Hepatocyte (in vitro differentiated cells): ENCODE measurements at regions not wholly inside any gene's neighbourhood (a gene's known extent, or its start where the extent isn't known, plus 50 kb on each side); places are given as distances from the start of the nearest gene placed in this dataset.

Experiments
- DNase-seq: peaks from one replicate; pipeline ENCODE4 v3.0.0-alpha.2; 2016; ENCODE audit warnings: low spot score
- H2AFZ ChIP-seq: fragments of 200-600 bp; sonication (generic); 2 replicates; pipeline ENCODE4 v1.6.0; 2016; ENCODE audit warnings: antibody characterized with exemption, mild to moderate bottlenecking
- H3K27ac ChIP-seq: fragments of 200-600 bp; sonication (generic); 2 replicates; pipeline ENCODE4 v1.5.1; 2016; ENCODE audit warnings: mild to moderate bottlenecking
- H3K27me3 ChIP-seq: fragments of 200-600 bp; sonication (generic); 2 replicates; pipeline ENCODE4 v1.6.1; 2016
- H3K36me3 ChIP-seq: fragments of 200-600 bp; sonication (generic); replicated peaks from 2 replicates; pipeline ENCODE4 v1.5.1; 2016; ENCODE audit warnings: low read depth; ENCODE audit not compliant: insufficient read depth
- H3K4me1 ChIP-seq: fragments of 200-600 bp; sonication (generic); 2 replicates; pipeline ENCODE4 v1.5.1; 2016; ENCODE audit warnings: mild to moderate bottlenecking, moderate library complexity; ENCODE audit not compliant: insufficient read depth
- H3K4me2 ChIP-seq: fragments of 200-600 bp; sonication (generic); 2 replicates; pipeline ENCODE4 v1.6.0; 2016
- H3K4me3 ChIP-seq: fragments of 200-600 bp; sonication (generic); 2 replicates; pipeline ENCODE4 v1.5.1; 2016; ENCODE audit warnings: mild to moderate bottlenecking
- H3K79me2 ChIP-seq: fragments of 200-600 bp; sonication (generic); 2 replicates; pipeline ENCODE4 v1.6.0; 2017; ENCODE audit warnings: mild to moderate bottlenecking
- H3K9me2 ChIP-seq: fragments of 200-600 bp; sonication (generic); replicated peaks from 2 replicates; pipeline ENCODE4 v1.6.0; 2017; ENCODE audit warnings: mild to moderate bottlenecking; ENCODE audit not compliant: insufficient read depth
- H3K9me3 ChIP-seq: fragments of 200-600 bp; sonication (generic); 2 replicates; pipeline ENCODE4 v1.5.1; 2016; ENCODE audit warnings: low read depth, mild to moderate bottlenecking
- H4K20me1 ChIP-seq: fragments of 200-600 bp; sonication (generic); 2 replicates; pipeline ENCODE4 v1.6.0; 2016; ENCODE audit warnings: mild to moderate bottlenecking; ENCODE audit not compliant: insufficient read depth, poor library complexity, severe bottlenecking
- EZH2 ChIP-seq: fragments of 200-600 bp; sonication (generic); IDR thresholded peaks from 2 replicates; pipeline ENCODE4 v1.6.1; 2016; ENCODE audit warnings: antibody characterized with exemption, mild to moderate bottlenecking, borderline replicate concordance
- EZH2phosphoT487 ChIP-seq: fragments of 200-600 bp; sonication (generic); IDR thresholded peaks from one replicate; pipeline ENCODE4 v1.6.1; 2018; ENCODE audit warnings: antibody characterized with exemption, mild to moderate bottlenecking, low read depth, moderate library complexity; ENCODE audit not compliant: unreplicated experiment, severe bottlenecking
- WGBS: methylation state at CpG from one replicate; pipeline ENCODE4 v1.1.6; 2016; ENCODE audit warnings: low lambda C conversion rate; ENCODE audit errors: missing lambda C conversion rate; 5-methylcytosine and 5-hydroxymethylcytosine counted together
- TF ChIP-seq, protein P1 (sequence below): fragments of 200-600 bp; sonication (generic); IDR thresholded peaks from 2 replicates; pipeline ENCODE4 v1.5.1; 2016; ENCODE audit warnings: antibody characterized with exemption, mild to moderate bottlenecking; ENCODE audit not compliant: poor library complexity

- Histone ChIP-seq H3K36me3 (no peaks in the 10 kb centered on the region), H3K27me3 (no peaks in the 10 kb centered on the region), H4K20me1 (no peaks in the 10 kb centered on the region), H2AFZ (no peak overlapping the region), H3K9me2 (no peaks in the 10 kb centered on the region), H3K27ac (no peak overlapping the region), H3K4me1 (no peaks in the 10 kb centered on the region), H3K79me2 (no peaks in the 10 kb centered on the region), H3K4me2 (no peak overlapping the region), H3K9me3 (no peaks in the 10 kb centered on the region), H3K4me3 (no peak overlapping the region)
- DNase-seq: no peak
- TF ChIP-seq EZH2phosphoT487: no peak
- no peak for TF ChIP-seq EZH2
- TF ChIP-seq, protein P1, sequence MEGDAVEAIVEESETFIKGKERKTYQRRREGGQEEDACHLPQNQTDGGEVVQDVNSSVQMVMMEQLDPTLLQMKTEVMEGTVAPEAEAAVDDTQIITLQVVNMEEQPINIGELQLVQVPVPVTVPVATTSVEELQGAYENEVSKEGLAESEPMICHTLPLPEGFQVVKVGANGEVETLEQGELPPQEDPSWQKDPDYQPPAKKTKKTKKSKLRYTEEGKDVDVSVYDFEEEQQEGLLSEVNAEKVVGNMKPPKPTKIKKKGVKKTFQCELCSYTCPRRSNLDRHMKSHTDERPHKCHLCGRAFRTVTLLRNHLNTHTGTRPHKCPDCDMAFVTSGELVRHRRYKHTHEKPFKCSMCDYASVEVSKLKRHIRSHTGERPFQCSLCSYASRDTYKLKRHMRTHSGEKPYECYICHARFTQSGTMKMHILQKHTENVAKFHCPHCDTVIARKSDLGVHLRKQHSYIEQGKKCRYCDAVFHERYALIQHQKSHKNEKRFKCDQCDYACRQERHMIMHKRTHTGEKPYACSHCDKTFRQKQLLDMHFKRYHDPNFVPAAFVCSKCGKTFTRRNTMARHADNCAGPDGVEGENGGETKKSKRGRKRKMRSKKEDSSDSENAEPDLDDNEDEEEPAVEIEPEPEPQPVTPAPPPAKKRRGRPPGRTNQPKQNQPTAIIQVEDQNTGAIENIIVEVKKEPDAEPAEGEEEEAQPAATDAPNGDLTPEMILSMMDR: no peak
Observed at GRCh38 chr6:97995158-97995557, 712.1 kb upstream of the MMS22L start.

GRCh38 chr6:98002678-98003077 lies 719.7 kb upstream of the MMS22L start:
- H3K79me2 ChIP-seq: no peaks in the 10 kb centered on the region
- no peaks in the 10 kb centered on the region for H4K20me1 ChIP-seq
- no peak overlapping the region for H3K4me3 ChIP-seq
- TF ChIP-seq EZH2phosphoT487: no peak
- no peaks in the 10 kb centered on the region for H3K36me3 ChIP-seq
- no peaks in the 10 kb centered on the region for H3K9me2 ChIP-seq
- H3K4me2 ChIP-seq: no peak overlapping the region
- WGBS: 95% methylated on average over 1 of the region's 1 CpG
- no peaks in the 10 kb centered on the region for H3K4me1 ChIP-seq
- no peak for DNase-seq
- no peaks in the 10 kb centered on the region for H3K27me3 ChIP-seq
- H2AFZ ChIP-seq: no peak overlapping the region
- no peak overlapping the region for H3K27ac ChIP-seq
- no peaks in the 10 kb centered on the region for H3K9me3 ChIP-seq

DNA sequence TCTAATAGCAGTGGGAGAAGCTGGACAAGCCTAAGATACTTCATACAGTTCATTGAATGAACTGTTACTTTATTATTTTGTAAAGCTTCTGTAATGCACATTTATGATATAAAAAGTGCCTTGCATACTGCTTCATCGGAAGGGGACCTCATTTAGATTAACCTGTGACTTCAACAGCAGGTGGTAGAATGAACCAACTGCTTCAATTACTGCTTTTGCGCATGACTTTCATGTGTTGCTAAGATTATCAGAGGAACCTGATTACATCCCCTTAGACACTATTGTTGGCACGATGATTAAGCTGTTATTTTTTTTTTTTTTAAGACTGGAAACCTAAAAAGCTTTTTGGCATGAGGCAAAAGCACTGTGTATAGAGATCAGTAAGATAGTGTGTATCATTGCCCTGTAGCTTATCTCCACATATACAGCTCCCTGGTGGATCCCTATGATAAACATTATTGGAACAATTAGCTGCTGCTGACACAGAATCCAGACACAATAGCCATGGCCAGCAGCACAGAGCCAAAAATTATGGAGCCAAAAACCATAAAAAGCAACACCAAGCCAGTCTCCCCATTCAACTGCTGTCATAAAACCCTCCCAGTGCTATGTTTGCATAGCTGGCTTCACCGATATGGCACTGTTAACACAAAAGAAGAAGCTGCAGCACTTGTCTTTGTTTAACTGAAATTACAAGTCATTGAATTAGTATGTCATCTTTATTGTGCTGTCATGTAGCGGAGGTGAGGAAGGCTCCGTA lies 731.6 kb upstream of the MMS22L start:
- Histone ChIP-seq H3K4me2 (no peak overlapping the region), H3K4me1 (no peaks in the 10 kb centered on the region), H3K27ac (no peak overlapping the region), H3K27me3 (no peaks in the 10 kb centered on the region), H3K36me3 (no peaks in the 10 kb centered on the region), H4K20me1 (no peaks in the 10 kb centered on the region), H3K79me2 (no peaks in the 10 kb centered on the region), H3K4me3 (no peak overlapping the region), H3K9me3 (no peaks in the 10 kb centered on the region), H3K9me2 (no peaks in the 10 kb centered on the region), H2AFZ (no peak overlapping the region)
- no peak for DNase-seq
- TF ChIP-seq, protein P1: no peak
- TF ChIP-seq EZH2 (no peak), EZH2phosphoT487 (no peak)
- 65% methylated on average over 6 of the region's 6 CpGs for WGBS

DNA sequence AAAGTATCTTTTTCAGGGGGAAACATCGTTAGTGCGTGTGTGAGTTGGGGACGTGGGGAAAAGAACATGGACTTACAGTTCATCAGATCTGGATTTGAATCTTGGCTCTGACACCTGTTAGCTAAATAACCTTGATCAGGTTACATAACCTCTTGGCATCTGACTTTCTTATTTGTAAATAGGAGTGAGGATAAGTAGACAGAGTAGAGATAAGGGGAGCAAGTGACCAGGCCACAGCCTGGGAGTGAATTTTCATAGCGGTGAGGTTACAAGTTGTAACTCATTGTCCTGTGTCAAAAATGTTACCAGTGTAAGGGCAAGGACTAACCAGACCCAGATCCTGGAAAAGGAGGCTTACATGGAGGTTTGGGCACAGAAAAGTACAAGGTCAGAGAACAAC lies 733.5 kb upstream of the MMS22L start:
- Histone ChIP-seq H3K79me2 (no peaks in the 10 kb centered on the region), H3K4me3 (no peak overlapping the region), H3K36me3 (no peaks in the 10 kb centered on the region), H4K20me1 (no peaks in the 10 kb centered on the region), H3K27ac (no peak overlapping the region), H3K27me3 (no peaks in the 10 kb centered on the region), H3K9me3 (no peaks in the 10 kb centered on the region), H2AFZ (no peak overlapping the region), H3K9me2 (no peaks in the 10 kb centered on the region), H3K4me2 (no peak overlapping the region), H3K4me1 (no peaks in the 10 kb centered on the region)
- TF ChIP-seq, protein P1: no peak
- TF ChIP-seq EZH2phosphoT487 (no peak), EZH2 (no peak)
- 85% methylated on average over 4 of the region's 4 CpGs for WGBS
- DNase-seq: no peak
